ENCODE measurements at regions not wholly inside any gene's neighbourhood (a gene's known extent, or its start where the extent isn't known, plus 50 kb on each side); places are given as distances from the start of the nearest gene placed in this dataset.

DNA sequence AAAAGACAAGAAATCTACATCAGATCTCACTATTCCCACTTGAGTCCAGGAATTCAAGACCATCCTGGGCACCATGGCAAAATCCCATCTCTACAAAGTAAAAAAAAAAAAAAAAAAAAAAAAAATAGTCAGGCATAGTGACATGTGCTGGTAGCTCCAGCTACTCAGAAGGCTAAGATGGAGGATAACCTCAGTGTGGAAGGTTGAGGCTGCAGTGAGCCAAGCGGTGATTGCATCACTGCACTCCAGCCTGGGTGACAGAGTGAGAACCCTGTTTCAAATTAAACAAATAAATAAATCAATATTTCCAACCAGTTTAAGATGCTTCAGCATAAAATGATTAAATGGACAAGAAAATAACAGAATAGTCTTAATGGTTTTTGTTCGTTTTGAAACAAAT, 197.4 kb downstream of the DSEL start:
- peaks cover 8 to 9% of the 10 kb centered on the region in 2 donors for H3K9me3 Mint-ChIP-seq
- no peaks in the 10 kb centered on the region for H3K36me3 ChIP-seq (ENCODE audit: control insufficient read depth, insufficient read depth, low read length)
- no peaks in the 10 kb centered on the region for H3K27me3 Mint-ChIP-seq (ENCODE audit: low read depth in 2 of 2)
- H3K4me1 Mint-ChIP-seq, result no peaks in the 10 kb centered on the region
- H3K36me3 Mint-ChIP-seq, result no peaks in the 10 kb centered on the region
- no peak overlapping the region for H3K4me3 Mint-ChIP-seq
- WGBS (ENCODE audit: insufficient coverage), result 77% methylated on average over 2 of the region's 2 CpGs
- H3K4me1 ChIP-seq (ENCODE audit: control insufficient read depth, insufficient read depth, low read length), result no peaks in the 10 kb centered on the region
- H3K27me3 ChIP-seq (ENCODE audit: control insufficient read depth, insufficient read depth, low read length), result no peaks in the 10 kb centered on the region
- no peak for TF ChIP-seq CTCF (IDR thresholded peaks at IDR 0.05)
- H3K9me3 ChIP-seq (ENCODE audit: control insufficient read depth, insufficient read depth, low read length), result no peaks in the 10 kb centered on the region
- DNase-seq, result no peak
- H3K27ac ChIP-seq (ENCODE audit: low read length), result no peak overlapping the region
- no peak overlapping the region for H3K4me3 ChIP-seq (ENCODE audit: low read length)
- no peak for ATAC-seq
- intact Hi-C loops (cut with micrococcal nuclease), result no loop called here
- H3K27ac Mint-ChIP-seq, result no peak overlapping the region

DNA sequence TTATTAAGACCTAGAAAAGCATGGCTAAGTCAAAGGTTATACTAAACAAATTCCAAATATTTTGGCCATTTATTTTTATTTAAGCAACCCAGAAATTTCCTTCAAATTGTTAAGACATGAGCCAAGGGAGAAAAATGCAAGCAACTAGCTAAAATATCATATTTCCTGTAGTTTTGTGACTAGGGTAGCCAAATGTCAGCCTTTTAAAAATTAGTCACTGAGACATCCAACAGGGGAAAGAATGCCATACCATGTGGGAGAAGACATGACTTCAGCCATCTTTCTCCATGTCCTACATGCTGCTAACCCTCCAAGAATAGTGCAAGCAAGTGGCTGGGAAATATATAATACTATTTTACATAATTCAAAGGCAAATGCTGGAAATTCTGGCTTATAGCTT, 197.9 kb downstream of the DSEL start:
- no peaks in the 10 kb centered on the region for H3K9me3 ChIP-seq (ENCODE audit: control insufficient read depth, insufficient read depth, low read length)
- Mint-ChIP-seq H3K27ac (no peak overlapping the region), H3K4me1 (no peaks in the 10 kb centered on the region), H3K4me3 (no peak overlapping the region), H3K27me3 (ENCODE audit: low read depth in 2 of 2) (no peaks in the 10 kb centered on the region), H3K9me3 (peaks cover 8 to 9% of the 10 kb centered on the region in 2 donors), H3K36me3 (no peaks in the 10 kb centered on the region)
- H3K4me1 ChIP-seq (ENCODE audit: control insufficient read depth, insufficient read depth, low read length), result no peaks in the 10 kb centered on the region
- ATAC-seq (no peak), DNase-seq (no peak)
- intact Hi-C loops (cut with micrococcal nuclease), result no loop called here
- no peak for TF ChIP-seq CTCF (IDR thresholded peaks at IDR 0.05)
- no peaks in the 10 kb centered on the region for H3K36me3 ChIP-seq (ENCODE audit: control insufficient read depth, insufficient read depth, low read length)
- no peak overlapping the region for H3K4me3 ChIP-seq (ENCODE audit: low read length)
- H3K27ac ChIP-seq (ENCODE audit: low read length), result no peak overlapping the region
- H3K27me3 ChIP-seq (ENCODE audit: control insufficient read depth, insufficient read depth, low read length), result no peaks in the 10 kb centered on the region

DNA sequence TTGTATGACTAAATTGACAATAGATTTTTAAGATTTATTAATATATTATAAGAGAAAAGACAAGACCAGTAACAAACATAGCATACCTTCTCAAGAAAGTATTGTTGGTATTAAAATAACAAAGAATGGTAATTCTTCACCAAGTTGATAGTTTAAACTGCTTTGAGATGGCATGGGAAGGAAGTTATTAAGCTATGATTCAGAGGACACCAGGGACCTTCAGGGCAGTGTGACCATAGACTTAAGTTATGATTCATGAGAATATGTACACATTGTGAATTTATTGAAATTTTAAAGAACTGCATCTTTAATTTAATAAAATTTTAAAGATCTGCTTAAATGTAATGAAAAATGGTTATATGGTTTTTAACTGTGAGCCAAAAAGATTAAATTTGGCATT, 205.7 kb downstream of the DSEL start:
- Histone ChIP-seq H3K36me3 (ENCODE audit: control insufficient read depth, insufficient read depth, low read length) (no peaks in the 10 kb centered on the region), H3K9me3 (ENCODE audit: control insufficient read depth, insufficient read depth, low read length) (no peaks in the 10 kb centered on the region), H3K27ac (ENCODE audit: low read length) (no peak overlapping the region), H3K4me1 (ENCODE audit: control insufficient read depth, insufficient read depth, low read length) (no peaks in the 10 kb centered on the region), H3K27me3 (ENCODE audit: control insufficient read depth, insufficient read depth, low read length) (no peaks in the 10 kb centered on the region), H3K4me3 (ENCODE audit: low read length) (no peak overlapping the region)
- Mint-ChIP-seq H3K9me3 (no peaks in the 10 kb centered on the region), H3K27ac (no peak overlapping the region), H3K36me3 (no peaks in the 10 kb centered on the region), H3K27me3 (ENCODE audit: low read depth in 2 of 2) (no peaks in the 10 kb centered on the region), H3K4me3 (no peak overlapping the region), H3K4me1 (no peaks in the 10 kb centered on the region)
- DNase-seq (no peak), ATAC-seq (no peak)
- no peak for TF ChIP-seq CTCF (IDR thresholded peaks at IDR 0.05)
- intact Hi-C loops (cut with micrococcal nuclease), result no loop called here

DNA sequence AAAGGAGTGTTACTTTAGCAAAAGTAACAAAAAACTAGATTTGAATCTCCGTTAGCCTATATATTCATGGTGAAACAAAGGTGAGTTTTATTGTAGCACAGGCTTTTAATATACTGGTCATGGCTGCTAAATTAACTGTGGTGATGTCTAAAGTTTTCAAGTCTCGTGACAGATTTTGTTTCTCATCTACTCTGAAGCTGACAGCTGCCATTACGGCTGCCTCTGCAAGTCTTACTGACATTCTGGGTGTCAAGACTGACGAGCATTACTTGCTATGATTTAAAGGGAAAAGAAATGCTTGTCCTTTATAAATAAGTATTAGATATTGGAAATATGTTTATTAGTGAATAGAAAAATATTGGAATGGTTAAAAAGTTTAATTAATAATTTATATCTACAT, 207.7 kb downstream of the DSEL start:
- intact Hi-C loops (cut with micrococcal nuclease), result no loop called here
- WGBS (ENCODE audit: insufficient coverage), result 68% methylated on average over 4 of the region's 4 CpGs

More for the DNA sequence above, 207.7 kb downstream of the DSEL start:
- Histone ChIP-seq H3K4me3 (ENCODE audit: low read length) (no peak overlapping the region), H3K27me3 (ENCODE audit: control insufficient read depth, insufficient read depth, low read length) (no peaks in the 10 kb centered on the region), H3K36me3 (ENCODE audit: control insufficient read depth, insufficient read depth, low read length) (no peaks in the 10 kb centered on the region), H3K9me3 (ENCODE audit: control insufficient read depth, insufficient read depth, low read length) (no peaks in the 10 kb centered on the region), H3K4me1 (ENCODE audit: control insufficient read depth, insufficient read depth, low read length) (no peaks in the 10 kb centered on the region), H3K27ac (ENCODE audit: low read length) (no peak overlapping the region)
- TF ChIP-seq CTCF (IDR thresholded peaks at IDR 0.05), result no peak
- Mint-ChIP-seq H3K27me3 (ENCODE audit: low read depth in 2 of 2) (no peaks in the 10 kb centered on the region), H3K36me3 (no peaks in the 10 kb centered on the region), H3K9me3 (no peaks in the 10 kb centered on the region), H3K4me3 (no peak overlapping the region), H3K4me1 (no peaks in the 10 kb centered on the region), H3K27ac (no peak overlapping the region)
- DNase-seq, result no peak
- no peak for ATAC-seq

Data from natural killer cell (primary cell).